HG02973 (cell line): ENCODE measurements at regions not wholly inside any gene's neighbourhood (a gene's known extent, or its start where the extent isn't known, plus 50 kb on each side); places are given as distances from the start of the nearest gene placed in this dataset.
A peak's percentile ranks its signal among the peaks of the same experiment; 100 is the strongest.
"Not testable (repeated sequence)": the region's sequence is repeated elsewhere in the genome, so short reads cannot be mapped to it uniquely, and the experiment has no call there.

ENCODE experiments used
- ATAC-seq: cut with Tn5 transposase; IDR thresholded peaks from one replicate; pipeline ENCODE4 v1.9.1; 2021; ENCODE audit warnings: moderate library complexity; ENCODE audit not compliant: unreplicated experiment

- no peak for ATAC-seq
Observed at GRCh38 chr4:173475751-173476150, 54.3 kb downstream of the HAND2 start.

GRCh38 chr4:173469622-173470021, 60.4 kb downstream of the HAND2 start:
- ATAC-seq = no peak

DNA sequence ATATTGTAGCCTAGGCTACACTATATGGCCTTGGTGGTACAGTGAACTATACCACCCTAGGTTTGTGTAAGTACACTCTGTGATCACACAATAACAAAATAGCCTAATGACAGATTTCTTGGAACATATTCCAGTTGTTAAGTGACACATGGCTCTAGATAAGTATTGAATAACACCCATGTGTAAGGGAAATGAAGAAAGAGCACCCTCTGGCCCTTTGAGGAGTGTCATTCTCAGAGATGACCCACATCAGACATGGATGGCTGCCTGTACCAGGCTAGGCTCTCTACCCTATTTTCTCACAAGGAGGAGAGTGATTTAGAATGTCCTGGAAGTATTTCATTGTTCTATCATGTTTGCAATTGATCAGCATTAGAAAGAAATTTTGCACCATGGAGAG, 61.7 kb downstream of the HAND2 start:
- no peak for ATAC-seq

GRCh38 chr4:173466101-173466500, 63.9 kb downstream of the HAND2 start:
- no peak for ATAC-seq

DNA sequence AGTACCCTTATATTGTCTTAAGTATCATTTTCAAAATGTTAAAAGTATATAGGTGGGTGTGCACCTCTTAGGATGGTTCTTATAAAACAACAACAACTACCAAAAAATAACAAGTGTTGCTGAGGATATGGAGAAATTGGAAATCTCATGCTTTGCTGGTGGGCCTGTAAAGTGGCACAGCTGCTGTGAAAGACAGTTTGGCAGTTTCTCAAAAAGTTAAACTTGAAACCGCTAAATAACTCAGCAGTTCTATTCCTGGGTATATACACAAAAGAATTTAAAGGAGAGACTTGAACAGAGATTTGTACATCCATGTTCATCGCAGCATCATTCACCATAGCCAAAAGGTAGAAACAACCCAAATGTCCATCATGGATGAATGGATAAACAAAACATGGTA, 65.5 kb downstream of the HAND2 start:
- no peak for ATAC-seq

DNA sequence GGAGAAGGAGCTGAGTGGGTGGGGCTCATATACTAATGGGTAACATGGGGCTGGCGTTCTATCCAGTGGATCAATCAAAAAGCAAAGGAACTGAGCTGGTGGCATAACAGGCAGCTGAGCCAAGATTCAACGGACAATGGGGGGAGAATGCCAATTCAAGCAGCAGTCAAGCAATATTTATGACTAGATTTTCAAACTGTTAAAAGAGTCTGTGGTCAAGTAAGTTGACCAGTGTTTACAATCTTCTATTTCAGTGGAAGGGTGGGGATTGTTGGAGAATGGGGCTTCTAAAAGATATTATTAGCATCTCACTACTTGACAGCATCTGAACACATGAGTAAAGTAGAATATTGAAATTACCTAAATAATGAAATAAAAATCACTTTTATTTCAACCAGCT, 64.9 kb upstream of the SCRG1 start:
- no peak for ATAC-seq

- no peak for ATAC-seq
Observed at GRCh38 chr4:173461170-173461569, 62.3 kb upstream of the SCRG1 start.

- no peak for ATAC-seq
Observed at GRCh38 chr4:173459857-173460256, 60.9 kb upstream of the SCRG1 start.

DNA sequence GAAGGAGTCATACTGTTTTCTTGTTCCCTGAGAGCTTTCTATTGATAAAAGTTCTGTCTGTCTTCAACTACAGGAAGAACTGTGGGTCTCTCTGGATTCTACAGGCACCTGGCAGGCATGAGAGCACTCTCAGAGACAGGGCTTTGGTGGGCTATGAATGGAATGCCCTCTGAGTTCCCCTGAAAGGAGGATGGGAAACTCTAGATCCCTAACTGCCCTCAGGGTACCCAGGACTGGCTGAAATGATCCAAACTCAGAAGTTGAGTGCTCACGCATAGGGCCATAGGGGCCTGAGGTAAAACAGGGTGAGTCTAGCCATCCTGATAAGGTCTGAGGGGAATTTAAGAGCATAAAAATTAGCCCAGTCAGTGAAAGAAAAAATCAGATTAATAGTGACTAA, 59.0 kb upstream of the SCRG1 start:
- ATAC-seq = no peak

DNA sequence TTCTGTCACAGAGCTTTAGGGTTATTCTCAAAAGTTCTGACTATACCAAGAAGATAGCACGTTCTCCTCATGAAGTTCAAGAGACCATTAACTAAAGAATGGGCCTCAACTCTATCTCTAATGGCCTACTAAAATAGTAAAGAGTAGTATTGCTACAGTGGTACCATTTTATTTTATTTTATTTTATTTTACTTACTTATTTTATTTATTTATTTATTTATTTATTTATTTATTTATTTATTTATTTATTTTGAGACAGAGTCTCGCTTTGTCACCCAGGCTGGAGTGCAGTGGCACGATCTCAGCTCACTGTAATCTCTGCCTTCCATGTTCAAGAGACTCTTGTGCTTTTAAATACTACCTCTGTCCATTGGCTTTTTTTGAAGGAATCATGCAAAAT, 52.5 kb upstream of the SCRG1 start:
- ATAC-seq = not testable (repeated sequence)

DNA sequence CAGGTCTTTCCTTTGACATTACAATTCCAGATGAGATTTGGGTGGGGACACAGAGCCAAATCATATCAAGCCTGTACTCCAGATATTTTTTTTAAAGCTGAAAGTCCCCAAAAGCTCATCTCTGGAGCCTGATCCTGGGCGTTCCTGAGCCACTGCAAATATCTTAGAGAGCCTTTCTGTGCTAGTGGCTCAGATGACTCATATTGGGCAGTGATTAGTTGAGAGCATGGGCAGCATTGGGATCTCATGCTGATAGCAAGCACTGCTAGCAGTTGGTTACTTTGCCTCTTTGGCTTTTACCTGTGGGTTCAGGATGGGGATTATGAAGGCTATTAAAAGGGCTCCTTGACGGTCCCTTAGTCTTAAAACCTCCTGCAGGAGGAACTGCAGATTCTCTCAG, 51.4 kb upstream of the SCRG1 start:
- no peak for ATAC-seq

DNA sequence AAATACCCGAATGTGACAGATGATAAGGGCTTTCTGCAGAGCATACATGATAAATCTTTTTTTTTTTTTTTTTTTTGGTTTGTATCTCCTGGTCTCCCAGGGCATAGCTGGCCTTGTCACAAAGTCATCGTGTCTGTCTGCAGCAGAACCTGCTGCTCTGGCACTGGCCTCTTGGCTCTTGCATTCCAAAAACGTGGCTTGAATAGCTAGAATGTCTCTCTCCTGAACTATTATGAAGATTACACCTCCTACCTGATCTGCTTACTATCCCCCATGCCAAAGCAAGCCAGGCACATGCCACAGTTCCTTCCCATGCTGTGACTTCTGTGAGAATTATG, 50.4 kb upstream of the SCRG1 start:
- no peak for ATAC-seq

GRCh38 chr4:173448608-173449379, 49.9 kb upstream of the SCRG1 start:
- ATAC-seq = peak; percentile 55
